ENCODE measurements at regions not wholly inside any gene's neighbourhood (a gene's known extent, or its start where the extent isn't known, plus 50 kb on each side); places are given as distances from the start of the nearest gene placed in this dataset.

- DNase-seq (ENCODE audit: low read depth in 1 of 2, low spot score in 1 of 2), result no peak
These were observed 154.0 kb upstream of the BCL6 start for GRCh38 chr3:187899246-187899645.

- no peak for DNase-seq (ENCODE audit: low read depth in 1 of 2, low spot score in 1 of 2)
These were observed 155.9 kb upstream of the BCL6 start for GRCh38 chr3:187900993-187901755.

- no peak for DNase-seq (ENCODE audit: low read depth in 1 of 2, low spot score in 1 of 2)
These were observed 156.8 kb upstream of the BCL6 start for GRCh38 chr3:187902041-187902471.

- no peak for DNase-seq (ENCODE audit: low read depth in 1 of 2, low spot score in 1 of 2)
These were observed 157.7 kb upstream of the BCL6 start for GRCh38 chr3:187902936-187903335.

- no peak for DNase-seq (ENCODE audit: low read depth in 1 of 2, low spot score in 1 of 2)
These were observed 158.4 kb upstream of the BCL6 start for GRCh38 chr3:187903697-187904096.

- no peak for DNase-seq (ENCODE audit: low read depth in 1 of 2, low spot score in 1 of 2)
These were observed 161.1 kb upstream of the BCL6 start for GRCh38 chr3:187906416-187906815.

- no peak for DNase-seq (ENCODE audit: low read depth in 1 of 2, low spot score in 1 of 2)
These were observed 161.7 kb upstream of the BCL6 start for GRCh38 chr3:187906920-187907319.

- no peak for DNase-seq (ENCODE audit: low read depth in 1 of 2, low spot score in 1 of 2)
These were observed 164.6 kb upstream of the BCL6 start for GRCh38 chr3:187909866-187910265.

GRCh38 chr3:187912007-187912406 lies 166.7 kb upstream of the BCL6 start:
- DNase-seq (ENCODE audit: low read depth in 1 of 2, low spot score in 1 of 2), result no peak

GRCh38 chr3:187913617-187914033 lies 168.4 kb upstream of the BCL6 start:
- DNase-seq (ENCODE audit: low read depth in 1 of 2, low spot score in 1 of 2), result no peak

- DNase-seq (ENCODE audit: low read depth in 1 of 2, low spot score in 1 of 2), result no peak
These were observed 169.0 kb upstream of the BCL6 start for GRCh38 chr3:187914231-187914630.

GRCh38 chr3:187916072-187916471 lies 170.8 kb upstream of the BCL6 start:
- DNase-seq (ENCODE audit: low read depth in 1 of 2, low spot score in 1 of 2), result no peak

- no peak for DNase-seq (ENCODE audit: low read depth in 1 of 2, low spot score in 1 of 2)
These were observed 172.9 kb upstream of the BCL6 start for GRCh38 chr3:187918081-187918644.

GRCh38 chr3:187919048-187919447 lies 173.8 kb upstream of the BCL6 start:
- DNase-seq (ENCODE audit: low read depth in 1 of 2, low spot score in 1 of 2), result peak in 1 of 2 donors; percentile 59

GRCh38 chr3:187919544-187919943 lies 174.3 kb upstream of the BCL6 start:
- DNase-seq (ENCODE audit: low read depth in 1 of 2, low spot score in 1 of 2), result peak in 1 of 2 donors; percentile 27

GRCh38 chr3:187920030-187920429 lies 174.8 kb upstream of the BCL6 start:
- DNase-seq (ENCODE audit: low read depth in 1 of 2, low spot score in 1 of 2), result no peak

- DNase-seq (ENCODE audit: low read depth in 1 of 2, low spot score in 1 of 2), result no peak
These were observed 175.6 kb upstream of the BCL6 start for GRCh38 chr3:187920913-187921312.

GRCh38 chr3:187921391-187922074 lies 176.3 kb upstream of the BCL6 start:
- no peak for DNase-seq (ENCODE audit: low read depth in 1 of 2, low spot score in 1 of 2)

GRCh38 chr3:187922704-187923416 lies 177.6 kb upstream of the BCL6 start:
- peak in 1 of 2 donors; percentile 52 for DNase-seq (ENCODE audit: low read depth in 1 of 2, low spot score in 1 of 2)

- DNase-seq (ENCODE audit: low read depth in 1 of 2, low spot score in 1 of 2), result no peak
These were observed 179.4 kb upstream of the BCL6 start for GRCh38 chr3:187924651-187925050.

- DNase-seq (ENCODE audit: low read depth in 1 of 2, low spot score in 1 of 2), result no peak
These were observed 180.1 kb upstream of the BCL6 start for GRCh38 chr3:187925326-187925725.

GRCh38 chr3:187926620-187927019 lies 181.4 kb upstream of the BCL6 start:
- no peak for DNase-seq (ENCODE audit: low read depth in 1 of 2, low spot score in 1 of 2)

Data from activated CD4-positive, alpha-beta T cell treated with anti-CD3 and anti-CD28 coated beads, Interleukin-2, amount 50 U/mL, for 24 hours (primary cell).